ENCODE measurements at regions not wholly inside any gene's neighbourhood (a gene's known extent, or its start where the extent isn't known, plus 50 kb on each side); places are given as distances from the start of the nearest gene placed in this dataset.

GRCh38 chr1:177739780-177740179 lies 230.1 kb downstream of the SEC16B start:
- peaks cover 0 to 9% (median 4%) of the 10 kb centered on the region in 4 donors for H3K4me1 ChIP-seq
- no peak for DNase-seq (ENCODE audit: low spot score in 2 of 2)

DNA sequence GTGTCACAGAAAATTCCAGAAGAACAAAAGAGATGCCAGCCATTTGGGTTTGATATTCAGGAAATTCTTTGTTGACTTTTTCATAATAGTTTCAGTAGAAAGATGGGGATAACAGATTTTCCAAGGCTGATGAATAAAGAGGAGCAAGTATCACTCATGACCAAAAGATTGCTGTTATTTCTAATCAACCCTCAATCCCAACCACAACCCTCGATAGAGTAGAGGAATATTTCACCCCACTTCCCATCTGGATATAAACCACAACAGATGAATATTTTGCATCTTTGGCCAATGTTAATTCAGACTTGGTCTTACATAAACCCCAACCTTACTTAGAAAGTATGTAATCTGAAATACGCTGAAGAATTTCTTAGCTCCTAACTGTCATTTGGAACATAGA lies 232.4 kb downstream of the SEC16B start:
- H3K9me3 ChIP-seq = no peaks in the 10 kb centered on the region
- no peak for TF ChIP-seq EP300 (IDR thresholded peaks at IDR 0.05)
- TF ChIP-seq, protein P1, sequence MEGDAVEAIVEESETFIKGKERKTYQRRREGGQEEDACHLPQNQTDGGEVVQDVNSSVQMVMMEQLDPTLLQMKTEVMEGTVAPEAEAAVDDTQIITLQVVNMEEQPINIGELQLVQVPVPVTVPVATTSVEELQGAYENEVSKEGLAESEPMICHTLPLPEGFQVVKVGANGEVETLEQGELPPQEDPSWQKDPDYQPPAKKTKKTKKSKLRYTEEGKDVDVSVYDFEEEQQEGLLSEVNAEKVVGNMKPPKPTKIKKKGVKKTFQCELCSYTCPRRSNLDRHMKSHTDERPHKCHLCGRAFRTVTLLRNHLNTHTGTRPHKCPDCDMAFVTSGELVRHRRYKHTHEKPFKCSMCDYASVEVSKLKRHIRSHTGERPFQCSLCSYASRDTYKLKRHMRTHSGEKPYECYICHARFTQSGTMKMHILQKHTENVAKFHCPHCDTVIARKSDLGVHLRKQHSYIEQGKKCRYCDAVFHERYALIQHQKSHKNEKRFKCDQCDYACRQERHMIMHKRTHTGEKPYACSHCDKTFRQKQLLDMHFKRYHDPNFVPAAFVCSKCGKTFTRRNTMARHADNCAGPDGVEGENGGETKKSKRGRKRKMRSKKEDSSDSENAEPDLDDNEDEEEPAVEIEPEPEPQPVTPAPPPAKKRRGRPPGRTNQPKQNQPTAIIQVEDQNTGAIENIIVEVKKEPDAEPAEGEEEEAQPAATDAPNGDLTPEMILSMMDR (IDR thresholded peaks at IDR 0.05) = no peak
- TF ChIP-seq POLR2A (IDR thresholded peaks at IDR 0.05) = no peak
- no peak overlapping the region for H3K4me3 ChIP-seq
- H3K4me1 ChIP-seq = peaks cover 0 to 9% (median 4%) of the 10 kb centered on the region in 4 donors
- DNase-seq (ENCODE audit: low spot score in 2 of 2) = no peak
- no peak overlapping the region for H3K27ac ChIP-seq
- H3K27me3 ChIP-seq = no peaks in the 10 kb centered on the region
- no peaks in the 10 kb centered on the region for H3K36me3 ChIP-seq
- 69 to 78% methylated on average over 2 of the region's 2 CpGs for WGBS, 2 donors

More at GRCh38 chr1:177739780-177740179, 230.1 kb downstream of the SEC16B start:
- 90 to 91% methylated on average over 2 of the region's 2 CpGs for WGBS, 2 donors
- Histone ChIP-seq H3K27ac (no peak overlapping the region), H3K36me3 (no peaks in the 10 kb centered on the region), H3K4me3 (no peak overlapping the region), H3K9me3 (no peaks in the 10 kb centered on the region), H3K27me3 (no peaks in the 10 kb centered on the region)
- TF ChIP-seq, protein P1 (IDR thresholded peaks at IDR 0.05) = no peak
- no peak for TF ChIP-seq EP300 (IDR thresholded peaks at IDR 0.05)
- no peak for TF ChIP-seq POLR2A (IDR thresholded peaks at IDR 0.05)

- 80% methylated on average over 7 of the region's 7 CpGs for WGBS, 2 donors
- Histone ChIP-seq H3K27me3 (no peaks in the 10 kb centered on the region), H3K27ac (no peak overlapping the region), H3K9me3 (no peaks in the 10 kb centered on the region), H3K36me3 (no peaks in the 10 kb centered on the region), H3K4me3 (no peak overlapping the region), H3K4me1 (no peaks in the 10 kb centered on the region)
- no peak for DNase-seq (ENCODE audit: low spot score in 2 of 2)
- TF ChIP-seq, protein P1 (IDR thresholded peaks at IDR 0.05) = no peak
- TF ChIP-seq EP300 (IDR thresholded peaks at IDR 0.05) (no peak), POLR2A (IDR thresholded peaks at IDR 0.05) (no peak)
Measured at GRCh38 chr1:177732178-177732577, 237.7 kb downstream of the SEC16B start.

DNA sequence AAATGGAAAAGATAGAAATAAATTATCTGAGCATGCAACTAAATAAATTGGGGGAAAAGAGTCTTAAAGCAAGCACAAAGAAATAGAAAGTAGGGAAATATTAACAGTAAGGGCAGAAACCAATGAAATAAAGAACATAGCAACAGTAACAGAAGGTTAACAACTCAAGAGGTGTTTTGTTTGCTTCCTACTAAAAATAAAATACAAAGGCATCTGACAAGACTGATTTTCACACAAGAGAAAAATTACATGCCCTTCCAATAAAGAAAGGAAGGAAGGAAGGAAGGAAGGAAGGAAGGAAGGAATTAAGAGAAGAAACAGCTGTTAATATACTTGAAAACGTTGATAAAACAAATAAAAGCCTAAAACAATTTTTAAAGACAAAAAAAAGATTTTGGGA lies 240.2 kb downstream of the SEC16B start:
- no peak for DNase-seq (ENCODE audit: low spot score in 2 of 2)
- 10 to 22% methylated on average over 1 of the region's 1 CpG for whole genome bisulfite sequencing, 2 donors
- TF ChIP-seq POLR2A (IDR thresholded peaks at IDR 0.05) (no peak), EP300 (IDR thresholded peaks at IDR 0.05) (no peak)
- TF ChIP-seq, protein P1 (IDR thresholded peaks at IDR 0.05) = no peak
- H3K27me3 ChIP-seq = no peaks in the 10 kb centered on the region
- H3K4me1 ChIP-seq = no peaks in the 10 kb centered on the region
- no peak overlapping the region for H3K27ac ChIP-seq
- H3K36me3 ChIP-seq = no peaks in the 10 kb centered on the region
- H3K9me3 ChIP-seq = peaks cover 0 to 3% (median 0%) of the 10 kb centered on the region in 4 donors
- no peak overlapping the region for H3K4me3 ChIP-seq

DNA sequence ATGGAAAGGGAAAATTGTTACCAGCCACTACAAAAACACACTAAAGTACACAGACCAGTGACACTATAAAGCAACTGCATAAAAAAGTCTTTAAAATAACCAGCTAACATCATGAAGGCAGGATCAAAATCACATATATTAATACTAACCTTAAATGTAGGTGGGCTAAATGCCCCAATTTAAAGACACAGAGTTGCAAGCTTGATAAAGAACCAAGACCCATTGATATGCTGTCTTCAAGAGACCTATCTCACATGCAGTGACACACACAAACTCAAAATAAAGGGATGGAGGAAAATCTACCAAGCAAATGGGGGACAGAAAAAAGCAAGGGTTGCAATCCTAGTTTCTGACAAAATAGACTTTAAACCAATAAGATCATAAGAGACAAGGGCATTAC lies 246.3 kb downstream of the SEC16B start:
- Histone ChIP-seq H3K36me3 (no peaks in the 10 kb centered on the region), H3K27ac (no peak overlapping the region), H3K4me1 (no peaks in the 10 kb centered on the region), H3K4me3 (no peak overlapping the region), H3K27me3 (no peaks in the 10 kb centered on the region), H3K9me3 (peaks cover 0 to 27% (median 0%) of the 10 kb centered on the region in 4 donors)
- no peak for TF ChIP-seq POLR2A (IDR thresholded peaks at IDR 0.05)
- TF ChIP-seq EP300 (IDR thresholded peaks at IDR 0.05) = no peak
- DNase-seq (ENCODE audit: low spot score in 2 of 2) = no peak

All from tibial nerve (tissue), 4 donors.